ENCODE measurements at regions not wholly inside any gene's neighbourhood (a gene's known extent, or its start where the extent isn't known, plus 50 kb on each side); places are given as distances from the start of the nearest gene placed in this dataset.
"Not testable (repeated sequence)": the region's sequence is repeated elsewhere in the genome, so short reads cannot be mapped to it uniquely, and the experiment has no call there.

DNA sequence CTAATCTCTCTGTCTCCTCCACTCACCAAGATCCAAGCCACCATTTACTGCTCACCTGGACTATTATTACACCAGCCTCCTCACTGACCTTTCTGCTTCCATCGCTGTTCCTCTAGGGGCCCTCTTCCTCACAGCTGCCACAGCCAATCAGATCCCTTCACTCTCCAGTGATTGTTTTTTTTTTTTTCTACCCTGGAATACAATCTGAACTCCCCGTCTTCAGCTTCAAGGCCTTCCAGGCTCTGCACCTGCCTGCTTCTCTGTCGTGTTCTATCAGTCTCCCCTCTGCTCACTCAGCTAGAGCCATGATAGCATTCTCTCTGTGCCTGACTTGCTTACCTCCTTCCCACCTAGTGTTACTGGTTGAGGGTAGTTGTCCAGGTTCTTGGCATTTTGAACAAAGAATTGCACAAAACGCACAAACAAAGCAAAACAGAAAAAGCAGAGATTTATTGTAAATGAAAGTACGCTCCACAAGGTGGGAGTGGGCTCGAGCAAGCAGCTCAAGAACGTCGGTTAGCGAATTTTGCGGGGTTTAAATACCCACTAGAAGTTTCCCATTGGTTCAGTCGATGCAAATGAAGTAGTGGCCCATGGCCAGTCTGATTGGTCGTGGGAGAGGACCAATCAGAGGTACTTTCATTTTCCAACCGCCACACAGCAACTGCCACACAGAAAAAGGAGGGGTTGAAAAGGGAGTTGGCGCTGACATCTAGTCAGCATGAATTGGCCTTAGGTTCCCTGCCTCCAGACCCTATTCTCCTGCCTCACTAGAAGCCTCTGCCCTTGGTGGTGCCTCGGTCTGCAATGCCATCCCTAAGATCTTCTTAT lies 188.9 kb downstream of the TLE3 start:
- DNase-seq = no peak

DNA sequence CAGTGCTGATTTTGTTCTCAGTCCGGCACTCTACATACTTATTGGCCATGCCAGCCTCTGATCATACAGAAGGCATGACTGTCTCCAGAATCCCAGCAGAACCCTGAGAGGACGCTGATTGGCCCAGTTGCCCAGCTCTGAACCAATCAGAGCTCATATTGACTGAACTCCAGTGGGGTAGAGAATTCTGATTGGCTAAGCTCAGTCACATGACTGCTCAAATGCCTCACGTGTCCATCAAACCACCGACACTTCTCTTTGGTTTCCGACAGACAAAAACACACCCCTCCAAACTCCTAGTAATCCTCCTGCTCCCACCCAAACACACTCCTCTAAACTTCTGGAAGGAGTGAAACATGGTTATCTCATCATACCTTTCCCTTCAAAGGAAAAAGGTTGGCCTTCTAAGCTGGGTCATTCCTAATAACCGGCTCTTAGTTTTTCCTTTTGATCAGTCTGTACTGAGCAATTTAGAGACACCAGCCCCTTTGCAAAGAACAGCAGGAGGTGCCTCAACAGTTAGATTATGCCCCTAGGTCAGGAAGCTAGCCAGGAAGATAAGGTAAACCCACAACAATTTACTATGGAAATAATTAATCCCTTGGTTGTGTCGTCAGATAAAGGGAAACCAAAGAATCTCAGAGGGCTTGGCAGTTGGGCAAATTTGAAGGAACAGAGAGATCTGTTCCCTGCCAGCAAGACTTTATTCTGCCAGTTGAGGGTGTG lies 187.8 kb downstream of the TLE3 start:
- DNase-seq = no peak

- no peak for DNase-seq
Observed at GRCh38 chr15:69910514-69910913, 187.2 kb downstream of the TLE3 start.

DNA sequence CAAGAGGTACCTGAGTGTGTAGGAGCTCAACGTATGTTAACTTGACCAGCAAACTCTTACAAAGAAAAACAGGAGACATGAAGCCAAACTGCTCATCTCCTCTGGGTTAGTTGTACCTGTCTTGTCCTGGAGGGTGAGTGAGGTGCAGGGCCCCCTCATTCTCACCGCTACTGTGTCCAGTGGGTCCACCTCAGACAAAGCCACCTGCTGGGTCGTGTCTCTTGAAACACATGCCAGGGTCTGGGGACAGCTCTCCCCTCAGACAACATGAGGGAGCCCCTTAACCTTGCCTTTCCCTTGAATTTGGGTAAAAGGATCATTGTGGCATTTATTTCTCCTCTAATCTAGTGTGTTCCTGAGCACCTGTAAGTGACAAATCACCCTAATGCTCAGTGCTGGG lies 185.6 kb downstream of the TLE3 start:
- no peak for DNase-seq

DNA sequence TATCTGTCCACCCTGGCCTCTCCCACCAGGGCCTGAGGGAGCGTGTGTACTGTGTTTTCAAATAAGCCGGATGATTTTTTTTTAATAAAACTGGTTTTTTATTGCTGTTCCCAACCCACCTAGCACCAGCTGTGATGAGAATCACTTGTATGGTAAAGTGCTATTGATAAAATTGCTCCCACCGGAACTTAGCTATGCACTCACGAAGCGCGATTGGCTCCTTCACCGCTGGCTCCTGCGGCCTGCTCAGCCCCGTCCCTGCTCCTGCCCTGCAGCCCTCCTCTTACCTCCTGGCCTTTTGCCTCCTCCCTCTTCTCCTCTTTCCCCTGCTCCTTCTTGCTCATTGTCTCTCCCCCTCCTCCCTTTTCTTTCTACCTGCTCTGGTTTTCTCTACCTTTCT lies 183.7 kb downstream of the TLE3 start:
- DNase-seq = no peak

- no peak for DNase-seq
Observed at GRCh38 chr15:69914960-69915359, 182.8 kb downstream of the TLE3 start.

GRCh38 chr15:69916169-69916785 lies 181.4 kb downstream of the TLE3 start:
- no peak for DNase-seq

DNA sequence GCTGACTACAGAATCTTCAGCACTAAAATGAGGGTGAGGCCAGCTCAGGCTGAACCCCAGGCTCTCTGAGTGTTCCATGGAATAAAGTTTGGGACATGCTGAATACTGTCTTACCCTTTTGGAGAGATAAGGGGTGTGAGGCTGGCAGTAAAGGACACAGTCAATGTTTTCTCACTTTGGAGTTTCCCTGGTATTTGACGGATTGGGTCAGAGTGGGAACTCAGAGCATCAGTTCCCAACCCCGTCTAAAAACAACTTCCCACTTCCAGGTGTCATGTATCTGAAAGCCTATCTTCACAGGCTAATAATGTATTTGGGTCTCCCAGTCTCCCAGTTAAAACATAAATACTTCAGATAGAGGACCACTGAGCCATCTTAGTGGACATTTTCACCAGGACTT lies 180.7 kb downstream of the TLE3 start:
- DNase-seq = no peak

DNA sequence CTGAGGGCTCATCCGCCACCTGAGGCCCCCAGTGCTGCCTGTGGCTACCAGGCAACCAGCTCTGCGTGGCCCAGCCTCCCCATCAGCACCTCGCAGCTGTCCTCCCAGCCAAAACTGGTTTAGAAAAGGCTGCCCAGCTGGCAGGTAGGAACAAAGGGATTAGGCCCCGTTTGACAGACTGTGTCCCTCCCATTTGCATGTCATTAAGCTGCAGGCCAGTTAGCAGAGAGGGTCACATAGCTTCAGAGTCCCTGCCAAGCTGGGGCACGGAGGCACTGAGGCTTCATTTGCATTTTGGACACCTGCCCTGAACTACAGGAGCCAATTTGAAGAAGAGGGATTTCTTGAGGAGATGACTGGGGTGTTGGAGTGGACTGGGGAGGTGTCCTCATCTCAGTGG lies 177.9 kb downstream of the TLE3 start:
- no peak for DNase-seq

DNA sequence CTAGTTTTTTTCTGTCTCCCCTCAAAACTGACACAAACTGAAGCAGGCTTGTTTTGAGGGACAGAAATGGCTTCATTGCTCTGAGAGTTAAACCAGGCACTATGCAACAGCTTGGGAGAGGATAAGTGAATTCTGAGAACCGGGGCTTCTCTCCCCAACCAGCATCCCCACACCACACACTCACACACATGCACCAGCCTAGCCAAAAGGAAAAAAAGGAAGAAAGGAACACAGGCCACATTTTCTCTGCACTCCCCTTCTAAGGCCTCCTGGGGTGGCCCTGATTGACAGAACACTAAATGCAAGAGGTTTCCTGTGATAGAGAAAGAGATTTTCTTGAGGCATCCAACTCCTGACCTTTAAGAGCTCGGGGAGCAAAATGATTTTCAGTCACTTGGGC lies 177.5 kb downstream of the TLE3 start:
- no peak for DNase-seq

DNA sequence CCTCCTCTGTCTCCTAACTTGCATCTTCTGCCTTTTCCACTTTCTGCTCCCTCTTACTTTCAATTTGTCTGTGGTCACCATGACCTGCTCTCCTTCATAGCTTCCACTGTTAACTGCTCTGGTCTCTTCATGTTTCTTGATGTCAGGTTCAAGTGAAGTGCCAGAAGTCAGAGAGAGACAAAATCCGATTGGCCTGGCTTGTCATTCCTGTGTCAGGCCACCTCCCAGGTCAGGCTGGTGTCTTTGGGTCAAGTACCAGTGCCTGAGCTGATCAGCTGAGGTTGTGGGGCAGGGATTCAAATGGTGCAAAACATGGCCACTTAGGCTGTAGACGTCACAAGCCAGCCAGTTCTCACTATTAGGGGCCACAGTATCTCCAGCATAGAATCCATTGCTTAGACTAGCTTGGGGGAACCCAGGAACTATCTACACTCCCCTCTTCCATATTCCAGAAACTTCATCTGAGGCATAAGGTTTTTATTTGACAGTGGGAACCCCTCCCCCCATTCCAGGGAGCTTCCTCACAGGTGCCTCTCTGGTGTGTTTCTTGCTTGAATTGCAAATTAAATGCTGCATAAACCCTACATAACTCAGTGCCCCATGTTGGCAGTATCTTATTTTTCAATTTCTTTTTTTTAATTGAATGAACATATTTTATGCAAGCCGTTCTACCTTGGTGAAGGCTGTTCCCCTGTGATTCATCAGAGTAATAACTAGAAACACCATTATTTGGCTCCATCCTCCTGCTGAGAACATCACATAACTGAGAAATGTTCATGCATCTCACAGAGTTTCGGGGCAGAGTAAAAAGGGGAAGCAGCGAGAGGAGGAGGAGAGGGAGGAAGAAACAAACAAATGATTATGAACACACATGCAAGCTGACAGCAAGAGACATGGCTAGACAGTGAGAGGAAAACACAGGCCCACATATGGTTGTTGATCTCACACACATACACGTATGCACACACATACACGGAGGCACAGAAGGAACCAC lies 175.8 kb downstream of the TLE3 start:
- no peak for DNase-seq

DNA sequence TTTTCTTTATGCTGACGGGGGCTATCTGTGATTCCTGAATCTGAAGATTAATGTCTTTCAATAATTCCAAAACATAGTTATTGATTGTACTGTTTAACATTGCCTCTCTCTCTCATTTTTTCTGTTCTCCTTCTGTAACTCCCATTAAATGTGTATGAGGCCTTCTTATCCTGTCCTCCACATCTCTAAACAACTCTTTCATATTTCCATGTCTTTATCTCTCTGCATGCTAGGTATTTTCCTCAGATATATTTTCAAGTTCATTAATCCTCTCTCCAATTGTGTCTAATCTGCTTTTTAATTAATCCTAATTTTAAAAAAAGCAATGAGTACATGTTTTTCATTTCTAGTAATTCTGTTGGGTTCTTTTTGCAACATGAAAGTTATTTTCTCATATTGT lies 173.2 kb downstream of the TLE3 start:
- no peak for DNase-seq

GRCh38 chr15:69926006-69926405 lies 171.7 kb downstream of the TLE3 start:
- no peak for DNase-seq

DNA sequence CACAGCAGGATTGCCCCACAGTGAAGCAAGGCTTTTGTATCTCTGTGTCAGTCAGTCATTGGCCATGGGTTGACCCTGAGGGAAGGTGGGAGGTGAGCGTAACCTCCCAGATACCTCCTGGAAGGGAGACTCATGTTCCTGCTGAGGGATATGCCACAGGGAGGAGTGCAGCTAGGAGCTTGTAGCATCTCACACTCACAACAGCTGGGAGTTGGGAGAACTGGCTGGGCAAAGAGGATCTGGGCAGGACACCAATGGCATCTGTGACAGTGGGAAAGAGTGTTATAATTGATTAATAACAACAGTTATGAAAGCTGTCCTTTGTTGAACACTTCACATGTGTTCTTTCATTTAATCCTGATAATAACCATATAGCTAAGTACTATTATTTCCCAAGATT lies 171.0 kb downstream of the TLE3 start:
- no peak for DNase-seq

DNA sequence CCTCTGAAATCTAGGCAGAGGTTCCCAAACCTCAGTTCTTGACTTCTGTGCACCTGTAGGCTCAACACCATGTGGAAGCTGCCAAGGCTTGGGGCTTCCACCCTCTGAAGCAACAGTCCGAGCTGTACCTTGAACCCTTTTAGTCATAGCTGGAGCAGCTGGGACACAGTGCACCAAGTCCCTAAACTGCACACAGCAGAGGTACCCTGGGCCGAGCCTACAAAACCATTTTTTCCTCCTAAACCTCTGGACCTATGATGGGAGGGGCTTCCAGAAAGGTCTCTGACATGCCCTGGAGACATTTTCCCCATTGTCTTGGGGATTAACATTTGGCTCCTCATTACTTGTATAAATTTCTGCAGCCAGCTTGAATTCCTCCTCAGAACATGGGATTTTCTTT lies 168.8 kb downstream of the TLE3 start:
- not testable (repeated sequence) for DNase-seq

GRCh38 chr15:69929905-69930630 lies 167.6 kb downstream of the TLE3 start:
- DNase-seq = no peak

DNA sequence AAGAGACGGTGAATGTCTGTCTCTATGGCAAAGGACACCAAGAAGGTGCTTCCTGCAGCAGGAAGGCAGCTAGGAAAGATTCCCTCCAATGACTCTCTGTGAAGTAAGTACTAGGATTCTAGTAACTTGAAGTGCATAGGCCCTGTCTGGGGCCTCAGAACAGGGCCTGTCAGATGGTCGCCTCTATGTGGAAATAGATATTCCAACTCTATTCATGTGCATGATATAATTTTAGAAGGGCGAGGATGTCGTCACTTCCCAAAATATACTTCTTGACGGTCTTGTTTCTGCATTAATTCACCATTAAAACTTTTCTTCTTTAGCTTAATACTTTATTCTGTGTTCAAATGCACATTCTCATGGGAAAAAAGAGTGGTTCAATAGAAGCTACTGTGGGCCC lies 167.0 kb downstream of the TLE3 start:
- DNase-seq = no peak

DNA sequence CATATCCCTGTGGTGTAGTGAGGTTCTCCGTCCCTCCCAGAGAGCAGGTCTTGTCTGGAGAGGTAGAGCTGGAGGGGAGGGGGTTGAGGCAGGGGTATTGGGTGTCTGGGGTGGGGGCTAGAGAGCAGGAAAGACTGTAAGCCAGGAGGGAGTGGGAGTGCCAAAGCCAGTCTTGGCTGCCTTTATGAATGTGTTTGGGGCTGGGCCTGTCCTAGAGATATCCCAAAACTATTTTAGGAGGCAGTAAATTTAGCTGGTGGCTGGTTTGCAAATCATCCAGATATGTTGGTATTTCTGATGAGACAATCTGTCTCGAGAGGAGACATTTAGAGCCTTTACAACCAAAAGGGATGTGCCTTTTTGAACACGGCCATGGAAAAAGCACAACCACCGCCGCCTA lies 166.6 kb downstream of the TLE3 start:
- DNase-seq = no peak

DNA sequence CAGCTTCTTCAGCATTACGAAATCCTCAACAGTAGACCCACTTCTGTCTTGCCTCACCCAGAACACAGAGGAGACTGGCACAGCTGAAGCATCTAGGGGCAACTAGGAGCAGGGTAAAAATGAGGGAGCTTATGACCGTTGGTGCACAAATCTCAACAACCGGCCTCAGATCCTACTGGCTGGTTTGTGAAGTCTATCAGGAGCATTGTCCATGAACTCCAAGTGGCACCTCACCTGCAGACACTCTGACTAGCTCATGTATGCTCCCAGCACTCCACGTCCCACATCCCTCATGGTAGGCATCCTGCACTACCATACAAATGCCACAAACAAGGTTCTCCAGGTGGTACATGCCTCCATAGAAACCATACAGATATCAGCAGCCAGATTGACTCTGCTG lies 163.1 kb downstream of the TLE3 start:
- no peak for DNase-seq

GRCh38 chr15:69939513-69940440 lies 157.9 kb downstream of the TLE3 start:
- DNase-seq = no peak
